ENCODE measurements at regions not wholly inside any gene's neighbourhood (a gene's known extent, or its start where the extent isn't known, plus 50 kb on each side); places are given as distances from the start of the nearest gene placed in this dataset.

DNA sequence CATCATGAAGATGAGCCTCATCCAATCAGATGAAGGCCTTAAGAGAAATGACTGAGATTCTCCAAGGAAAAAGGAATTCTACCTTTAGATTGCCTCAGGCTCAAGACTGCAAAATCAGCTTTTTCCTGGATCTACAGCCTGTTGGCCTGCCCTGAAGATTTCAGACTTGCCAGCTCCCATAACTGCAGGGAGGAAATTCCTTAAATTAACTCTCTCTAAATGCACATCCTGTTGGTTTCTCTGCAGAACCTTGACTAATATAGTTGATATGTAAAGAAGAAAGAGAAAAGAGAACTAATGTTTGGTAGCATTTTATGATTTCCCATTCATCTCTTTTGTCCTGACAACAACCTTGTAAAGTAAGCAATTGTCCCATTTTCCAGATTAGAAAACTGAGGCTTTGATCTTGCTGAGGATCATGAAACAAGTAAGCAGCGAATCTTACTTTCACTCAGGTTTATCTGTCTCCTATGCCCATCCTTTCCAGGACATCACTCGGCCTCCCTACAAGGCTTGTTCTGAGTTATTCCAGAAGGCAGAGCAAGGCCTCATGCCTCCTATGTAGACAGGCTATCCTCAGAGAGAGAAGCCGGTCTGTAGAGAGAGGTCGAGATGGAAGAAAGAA, 115.0 kb upstream of the LDB2 start:
- TF ChIP-seq EZH2 (IDR thresholded peaks at IDR 0.05; ENCODE audit: low read length, missing control alignments): no peak
- TF ChIP-seq, protein P1, sequence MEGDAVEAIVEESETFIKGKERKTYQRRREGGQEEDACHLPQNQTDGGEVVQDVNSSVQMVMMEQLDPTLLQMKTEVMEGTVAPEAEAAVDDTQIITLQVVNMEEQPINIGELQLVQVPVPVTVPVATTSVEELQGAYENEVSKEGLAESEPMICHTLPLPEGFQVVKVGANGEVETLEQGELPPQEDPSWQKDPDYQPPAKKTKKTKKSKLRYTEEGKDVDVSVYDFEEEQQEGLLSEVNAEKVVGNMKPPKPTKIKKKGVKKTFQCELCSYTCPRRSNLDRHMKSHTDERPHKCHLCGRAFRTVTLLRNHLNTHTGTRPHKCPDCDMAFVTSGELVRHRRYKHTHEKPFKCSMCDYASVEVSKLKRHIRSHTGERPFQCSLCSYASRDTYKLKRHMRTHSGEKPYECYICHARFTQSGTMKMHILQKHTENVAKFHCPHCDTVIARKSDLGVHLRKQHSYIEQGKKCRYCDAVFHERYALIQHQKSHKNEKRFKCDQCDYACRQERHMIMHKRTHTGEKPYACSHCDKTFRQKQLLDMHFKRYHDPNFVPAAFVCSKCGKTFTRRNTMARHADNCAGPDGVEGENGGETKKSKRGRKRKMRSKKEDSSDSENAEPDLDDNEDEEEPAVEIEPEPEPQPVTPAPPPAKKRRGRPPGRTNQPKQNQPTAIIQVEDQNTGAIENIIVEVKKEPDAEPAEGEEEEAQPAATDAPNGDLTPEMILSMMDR (conservative IDR thresholded peaks at IDR 0.05 in 1 of 2, IDR thresholded peaks at IDR 0.05 in 1 of 2; ENCODE audit: low read depth in 1 of 2, low read length in 2 of 2): no peak
